ENCODE measurements at regions not wholly inside any gene's neighbourhood (a gene's known extent, or its start where the extent isn't known, plus 50 kb on each side); places are given as distances from the start of the nearest gene placed in this dataset.

DNA sequence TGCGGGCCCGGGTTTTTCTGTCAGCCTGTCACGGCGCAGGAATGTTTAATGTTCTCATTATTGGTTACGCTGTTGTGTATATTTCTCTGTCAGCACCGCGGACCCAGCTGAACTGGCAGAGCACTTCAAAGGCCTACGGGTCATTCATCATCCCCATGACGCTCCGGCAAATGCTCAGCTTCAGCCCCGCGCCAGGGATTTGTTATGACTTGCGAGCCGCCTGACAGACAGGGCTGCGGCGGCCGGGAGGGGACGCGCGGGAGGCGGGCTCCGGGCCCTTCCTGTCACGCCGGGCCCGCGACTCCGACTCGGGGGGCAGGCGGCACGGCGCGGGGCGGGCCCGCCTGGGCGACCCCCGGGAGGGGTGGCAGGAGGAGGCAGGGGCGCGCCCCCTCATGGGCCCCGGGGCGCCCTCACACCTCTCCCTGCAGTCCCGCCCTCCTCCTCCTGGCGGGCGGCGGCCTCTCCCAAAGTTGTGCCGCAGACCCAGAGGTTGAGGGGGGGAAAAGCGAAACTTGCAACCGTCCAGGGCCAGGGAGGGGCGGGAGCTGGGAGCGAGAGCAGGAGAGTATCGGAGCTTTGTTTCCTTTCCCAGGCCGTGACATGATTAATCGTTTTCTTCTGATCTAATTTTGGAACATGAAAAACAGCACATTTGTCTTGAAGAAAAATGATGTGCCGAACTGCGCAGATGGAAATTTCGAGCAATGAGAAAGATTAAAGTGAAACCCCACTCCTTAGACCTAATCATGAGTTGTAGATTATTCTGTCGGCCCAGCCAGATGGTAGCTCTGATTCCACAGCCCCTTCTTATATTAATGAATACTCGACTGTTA lies 59.3 kb upstream of the COMTD1 start:
- TF ChIP-seq GATA3 (IDR thresholded peaks at IDR 0.05; ENCODE audit: low read depth, low read length): no peak
- TF ChIP-seq GATA2 (IDR thresholded peaks at IDR 0.05; ENCODE audit: low read depth, low read length): no peak
